H1 (cell line): ENCODE measurements at regions not wholly inside any gene's neighbourhood (a gene's known extent, or its start where the extent isn't known, plus 50 kb on each side); places are given as distances from the start of the nearest gene placed in this dataset.
"Not testable (repeated sequence)": the region's sequence is repeated elsewhere in the genome, so short reads cannot be mapped to it uniquely, and the experiment has no call there.

Experiments used
- CTCF ChIA-PET: fragments of 300-600 bp; sonication (Branson Sonifier 250); formaldehyde crosslinking; loops from one replicate; lab custom pipeline; 2021; ENCODE audit not compliant: partially characterized antibody; lab: Charles Lee
- POLR2A ChIA-PET: fragments of 300-600 bp; sonication (Branson Sonifier 250); formaldehyde crosslinking; loops from one replicate; lab custom pipeline; 2021; ENCODE audit warnings: inconsistent platforms; ENCODE audit not compliant: partially characterized antibody; lab: Charles Lee
- DNase-seq, 2 experiments: peaks; one replicate each; pipeline versions ENCODE4 v3.0.0 to v3.0.0-alpha.2; 2010 to 2022; ENCODE audit warnings: low spot score in 2 of 2, low read depth in 1 of 2, mixed read lengths in 1 of 2
- FAIRE-seq: peaks from 2 replicates; lab custom pipeline; 2011; peaks lifted over from hg19 to GRCh38; lab: Jason Lieb, UNC
- H2AFZ ChIP-seq: 2 replicates; pipeline ENCODE4 v1.8.1; 2012; ENCODE audit warnings: low read length, inconsistent platforms
- H2AK5ac ChIP-seq: 2 replicates; pipeline ENCODE4 v1.6.1; 2013; ENCODE audit warnings: low read depth, low read length
- H2BK120ac ChIP-seq: replicated peaks from 2 replicates; pipeline ENCODE3; 2013; ENCODE audit warnings: low read depth, low read length, inconsistent platforms
- H2BK12ac ChIP-seq: 2 replicates; pipeline ENCODE4 v1.6.1; 2013; ENCODE audit warnings: low read depth, low read length
- H2BK15ac ChIP-seq: 2 replicates; pipeline ENCODE4 v1.6.1; 2013; ENCODE audit warnings: low read length
- H2BK20ac ChIP-seq: 2 replicates; pipeline ENCODE4 v1.6.1; 2013; ENCODE audit warnings: low read length
- H2BK5ac ChIP-seq: 2 replicates; pipeline ENCODE4 v1.6.1; 2013; ENCODE audit warnings: low read depth, low read length
- H3K14ac ChIP-seq: 2 replicates; pipeline ENCODE4 v1.6.1; 2013; ENCODE audit warnings: inconsistent platforms; ENCODE audit not compliant: insufficient read length
- H3K18ac ChIP-seq: 2 replicates; pipeline ENCODE4 v1.6.1; 2013; ENCODE audit warnings: low read length; ENCODE audit errors: extremely low read depth
- H3K23ac ChIP-seq: 2 replicates; pipeline ENCODE4 v1.6.1; 2013; ENCODE audit warnings: inconsistent platforms; ENCODE audit not compliant: insufficient read length
- H3K23me2 ChIP-seq: 2 replicates; pipeline ENCODE4 v1.6.1; 2013; ENCODE audit warnings: low read depth, low read length
- H3K27ac ChIP-seq: 2 replicates; pipeline ENCODE4 v1.6.1; 2011; ENCODE audit warnings: low read depth, low read length, inconsistent platforms
- H3K27me3 ChIP-seq, 4 experiments: replicated peaks in 1 of 4; 1 replicate in 1 of 4; 2 replicates in 3 of 4; pipeline versions ENCODE4 v1.6.1 to v1.8.1; 2011 to 2013; ENCODE audit warnings: low read length in 3 of 4, mild to moderate bottlenecking in 3 of 4, inconsistent platforms in 2 of 4, mixed read lengths in 2 of 4, moderate library complexity in 1 of 4; ENCODE audit not compliant: control insufficient read depth in 3 of 4, insufficient read depth in 3 of 4; ENCODE audit errors: extremely low read depth in 1 of 4
- H3K36me3 ChIP-seq, 4 experiments: 2 replicates each; pipeline versions ENCODE4 v1.6.1 to v1.8.1; 2011 to 2013; ENCODE audit warnings: mild to moderate bottlenecking in 4 of 4, low read length in 3 of 4, moderate library complexity in 2 of 4, control low read depth in 1 of 4, inconsistent platforms in 1 of 4; ENCODE audit not compliant: insufficient read depth in 4 of 4, control insufficient read depth in 2 of 4
- H3K4ac ChIP-seq: replicated peaks from 2 replicates; pipeline ENCODE3; 2013; ENCODE audit warnings: low read length, low read depth, mixed read lengths, inconsistent platforms; ENCODE audit not compliant: insufficient read length
- H3K4me1 ChIP-seq, 4 experiments: replicated peaks in 1 of 4; 1 replicate in 1 of 4; 2 replicates in 3 of 4; pipeline versions ENCODE4 v1.6.1 to v1.8.1; 2011 to 2013; ENCODE audit warnings: low read length in 3 of 4, inconsistent platforms in 2 of 4, mixed read lengths in 1 of 4; ENCODE audit not compliant: insufficient read depth in 4 of 4, control insufficient read depth in 3 of 4
- H3K4me2 ChIP-seq, 2 experiments: 2 replicates each; pipeline versions ENCODE4 v1.6.1 to v1.8.1; 2011 to 2013; ENCODE audit warnings: low read depth in 2 of 2, low read length in 2 of 2, control low read depth in 1 of 2, inconsistent platforms in 1 of 2, mild to moderate bottlenecking in 1 of 2; ENCODE audit not compliant: insufficient read depth in 1 of 2
- H3K4me3 ChIP-seq, 4 experiments: fragments of 200-600, 300-600 bp in 1 of 4; sonication (generic), shearing (Covaris generic), sonication (Bioruptor Twin) in 1 of 4; 2 replicates each; pipeline versions ENCODE4 v1.5.1 to v1.8.1; 2011 to 2016; ENCODE audit warnings: low read length in 4 of 4, low read depth in 3 of 4, control low read depth in 2 of 4, inconsistent platforms in 2 of 4, mild to moderate bottlenecking in 2 of 4, mixed read lengths in 1 of 4, moderate library complexity in 1 of 4; ENCODE audit not compliant: insufficient read depth in 2 of 4; ENCODE audit errors: extremely low read depth in 1 of 4
- H3K56ac ChIP-seq: replicated peaks from 2 replicates; pipeline ENCODE3; 2013; ENCODE audit warnings: low read depth, mild to moderate bottlenecking, mixed read lengths, low read length, inconsistent platforms; ENCODE audit not compliant: insufficient read length
- H3K79me1 ChIP-seq: 2 replicates; pipeline ENCODE4 v1.6.1; 2013; ENCODE audit warnings: low read depth, low read length, control low read depth
- H3K79me2 ChIP-seq, 2 experiments: 2 replicates each; pipeline versions ENCODE4 v1.6.1 to v1.8.1; 2012 to 2013; ENCODE audit warnings: low read length in 2 of 2, mild to moderate bottlenecking in 2 of 2, inconsistent platforms in 1 of 2; ENCODE audit not compliant: insufficient read depth in 2 of 2, control insufficient read depth in 1 of 2
- H3K9ac ChIP-seq, 4 experiments: replicated peaks in 1 of 4; 1 replicate in 1 of 4; 2 replicates in 3 of 4; pipeline versions ENCODE4 v1.6.1 to v1.8.1; 2011 to 2013; ENCODE audit warnings: low read depth in 3 of 4, low read length in 3 of 4, control low read depth in 2 of 4, mild to moderate bottlenecking in 2 of 4, moderate library complexity in 2 of 4, inconsistent platforms in 1 of 4; ENCODE audit errors: extremely low read depth in 1 of 4
- H3K9me3 ChIP-seq, 2 experiments: 2 replicates each; pipeline versions ENCODE4 v1.6.1 to v1.8.1; 2012 to 2013; ENCODE audit warnings: mild to moderate bottlenecking in 2 of 2, moderate library complexity in 2 of 2, control low read depth in 1 of 2, inconsistent platforms in 1 of 2, low read depth in 1 of 2, low read length in 1 of 2, mixed read lengths in 1 of 2; ENCODE audit not compliant: insufficient read depth in 2 of 2
- H4K20me1 ChIP-seq, 2 experiments: replicated peaks in 1 of 2; 2 replicates each; pipeline versions ENCODE3 to v1.8.1; 2011 to 2013; ENCODE audit warnings: inconsistent platforms in 2 of 2, low read length in 2 of 2, mild to moderate bottlenecking in 1 of 2; ENCODE audit not compliant: insufficient read depth in 2 of 2, control insufficient read depth in 1 of 2
- H4K5ac ChIP-seq: 2 replicates; pipeline ENCODE4 v1.6.1; 2013; ENCODE audit warnings: low read length, low read depth, mixed read lengths, inconsistent platforms; ENCODE audit not compliant: insufficient read length
- H4K8ac ChIP-seq: 2 replicates; pipeline ENCODE4 v1.8.0; 2013; ENCODE audit warnings: mild to moderate bottlenecking, moderate library complexity, low read length, inconsistent platforms; ENCODE audit not compliant: insufficient read depth; ENCODE audit errors: extremely low read depth
- H4K91ac ChIP-seq: replicated peaks from 2 replicates; pipeline ENCODE3; 2013; ENCODE audit warnings: low read length, mixed read lengths, inconsistent platforms; ENCODE audit not compliant: insufficient read length
- SRF ChIP-seq: IDR thresholded peaks from 2 replicates; pipeline ENCODE4 v1.6.1; 2011; ENCODE audit warnings: mild to moderate bottlenecking, low read depth, low read length, moderate library complexity
- YY1 ChIP-seq: IDR thresholded peaks from 2 replicates; pipeline ENCODE4 v1.6.1; 2011; ENCODE audit warnings: low read depth, mild to moderate bottlenecking, low read length
- WGBS, 2 experiments: shearing (Covaris generic) in 1 of 2; methylation state at CpG; one replicate each; pipeline versions ENCODE4 v1.1.6 to v1.1.7; 2013 to 2015; ENCODE audit warnings: low lambda C conversion rate in 2 of 2, mixed read lengths in 2 of 2, inconsistent platforms in 1 of 2, low coverage in 1 of 2, missing lambda C conversion rate in 1 of 2; ENCODE audit not compliant: insufficient replicate concordance in 2 of 2, insufficient coverage in 1 of 2, insufficient read length in 1 of 2; ENCODE audit errors: extremely low coverage in 1 of 2, missing lambda C conversion rate in 1 of 2; 5-methylcytosine and 5-hydroxymethylcytosine counted together

GRCh38 chr7:91365097-91365496, 100.9 kb downstream of the FZD1 start:
- not testable (repeated sequence) for FAIRE-seq
- TF ChIP-seq SRF = peak; percentile 73
- 0 out of 2 replicates have a peak, but pooled peaks have one; percentile 15 for TF ChIP-seq YY1

More at GRCh38 chr7:91365097-91365496, 100.9 kb downstream of the FZD1 start:
- H2BK12ac ChIP-seq, H3K23me2 ChIP-seq, H4K91ac ChIP-seq, H3K27me3 ChIP-seq, H3K27ac ChIP-seq, H3K4me2 ChIP-seq, H3K23ac ChIP-seq, H2AFZ ChIP-seq, H3K9me3 ChIP-seq, H3K4me3 ChIP-seq, H3K36me3 ChIP-seq, DNase-seq, H3K9ac ChIP-seq, H3K4ac ChIP-seq, H4K8ac ChIP-seq, H3K56ac ChIP-seq, H3K79me2 ChIP-seq, H2BK20ac ChIP-seq, POLR2A ChIA-PET, H3K79me1 ChIP-seq, H3K18ac ChIP-seq, H4K5ac ChIP-seq, H4K20me1 ChIP-seq, H2BK15ac ChIP-seq, H2BK120ac ChIP-seq, H2BK5ac ChIP-seq, H3K4me1 ChIP-seq, H3K14ac ChIP-seq, H2AK5ac ChIP-seq: not testable (repeated sequence)
- CTCF ChIA-PET = interaction anchor here (0.8 kb wide), 1 partner anchor 77 kb away, joined by 3 read pairs; no protein-coding TSS in a partner anchor
- 94% methylated on average over 5 of the region's 5 CpGs; no CpG with 5 or more reads in 1 of the 2 experiments for WGBS, 2 experiments
